Fibroblast of villous mesenchyme (primary cell): ENCODE measurements at regions not wholly inside any gene's neighbourhood (a gene's known extent, or its start where the extent isn't known, plus 50 kb on each side); places are given as distances from the start of the nearest gene placed in this dataset.

Experiments
- DNase-seq: peaks from one replicate; pipeline ENCODE4 v3.0.0-alpha.2; 2010; ENCODE audit warnings: low read depth
- H3K4me3 ChIP-seq: 2 replicates; pipeline ENCODE4 v1.5.1; 2011; ENCODE audit warnings: low read depth, mild to moderate bottlenecking, low read length
- CTCF ChIP-seq: IDR thresholded peaks from 2 replicates; pipeline ENCODE4 v1.5.1; 2012; ENCODE audit warnings: low read depth, mild to moderate bottlenecking, low read length; ENCODE audit not compliant: insufficient read depth

DNA sequence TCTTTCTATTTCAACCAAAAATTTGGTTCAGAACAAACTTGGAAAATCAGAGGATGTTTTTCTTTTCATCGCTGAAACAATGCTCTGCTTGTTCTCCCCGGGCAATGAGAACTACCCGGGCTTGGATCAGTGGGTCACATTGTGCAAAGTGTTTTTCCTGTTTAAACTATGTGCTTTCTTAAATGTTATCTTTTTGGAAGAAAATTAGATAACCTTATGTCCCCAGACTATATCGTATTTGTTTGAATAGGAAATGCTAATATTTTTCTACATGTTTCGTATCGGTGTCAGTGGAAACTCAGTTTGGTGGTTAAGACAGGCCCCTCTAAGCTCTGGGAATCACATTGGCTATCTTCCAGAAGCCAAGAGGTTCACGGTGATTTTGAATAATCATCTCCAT lies 319.5 kb upstream of the NFE2L3 start:
- DNase-seq, result no peak
- no peak for TF ChIP-seq CTCF
- no peak overlapping the region for H3K4me3 ChIP-seq

DNA sequence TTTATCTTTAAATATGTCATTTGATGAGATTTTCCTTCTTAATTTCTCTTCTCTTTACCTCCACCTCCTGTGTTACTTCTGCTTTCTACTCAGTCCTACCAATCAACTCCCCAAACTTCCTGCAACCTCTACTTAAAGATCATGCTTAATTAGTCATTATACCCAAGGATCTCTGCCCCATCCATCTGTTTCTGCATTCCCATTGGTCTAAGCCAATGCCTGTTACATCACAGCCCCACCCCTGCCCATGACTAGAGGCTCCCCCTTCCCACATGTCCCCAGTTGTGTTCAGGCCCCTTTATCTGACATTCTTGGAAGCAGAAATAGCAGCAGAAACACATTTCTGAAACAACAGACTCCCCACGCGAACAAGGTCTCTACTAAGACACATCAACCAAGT lies 319.1 kb upstream of the NFE2L3 start:
- H3K4me3 ChIP-seq, result no peak overlapping the region
- TF ChIP-seq CTCF, result no peak
- DNase-seq, result no peak

GRCh38 chr7:25834050-25834449 lies 317.9 kb upstream of the NFE2L3 start:
- no peak overlapping the region for H3K4me3 ChIP-seq
- DNase-seq, result no peak
- no peak for TF ChIP-seq CTCF

- TF ChIP-seq CTCF, result no peak
- DNase-seq, result no peak
- no peak overlapping the region for H3K4me3 ChIP-seq
Measured at GRCh38 chr7:25835197-25835596, 316.8 kb upstream of the NFE2L3 start.

DNA sequence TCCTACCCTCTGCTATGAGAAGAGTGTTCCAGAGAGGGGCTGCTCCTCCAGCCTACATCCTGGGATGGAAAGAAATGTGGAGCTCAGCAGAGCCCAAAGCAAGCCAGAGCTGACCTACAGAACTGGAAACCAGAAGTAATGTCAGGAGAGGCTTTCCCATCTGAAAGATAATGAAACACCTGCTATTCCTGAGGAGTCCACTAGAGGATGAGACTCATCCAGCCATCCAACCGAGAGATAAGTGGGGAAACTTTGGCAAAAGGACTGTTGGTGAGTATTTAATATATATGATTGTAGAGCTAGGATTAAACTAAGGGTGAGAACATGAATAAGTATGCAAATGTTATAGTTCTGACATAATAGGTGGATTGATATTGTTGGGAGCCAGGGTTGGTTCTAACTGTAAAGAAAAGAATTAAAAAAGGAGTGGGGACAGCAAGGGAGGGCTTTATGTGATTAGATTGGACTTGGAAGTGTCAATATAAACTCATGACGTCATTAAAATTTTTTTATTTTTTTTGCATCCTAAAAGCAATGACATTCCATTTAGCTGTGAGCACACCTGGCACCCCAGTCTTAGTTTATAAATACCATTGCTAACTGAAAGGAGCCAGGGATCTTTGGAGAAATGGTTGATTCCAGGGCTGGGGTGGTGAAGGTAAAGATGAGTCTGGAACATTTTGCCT lies 312.8 kb upstream of the NFE2L3 start:
- no peak overlapping the region for H3K4me3 ChIP-seq
- TF ChIP-seq CTCF, result peak; percentile 52
- no peak for DNase-seq

GRCh38 chr7:25840209-25840792 lies 311.7 kb upstream of the NFE2L3 start:
- no peak overlapping the region for H3K4me3 ChIP-seq
- TF ChIP-seq CTCF, result no peak
- DNase-seq, result peak; percentile 54

DNA sequence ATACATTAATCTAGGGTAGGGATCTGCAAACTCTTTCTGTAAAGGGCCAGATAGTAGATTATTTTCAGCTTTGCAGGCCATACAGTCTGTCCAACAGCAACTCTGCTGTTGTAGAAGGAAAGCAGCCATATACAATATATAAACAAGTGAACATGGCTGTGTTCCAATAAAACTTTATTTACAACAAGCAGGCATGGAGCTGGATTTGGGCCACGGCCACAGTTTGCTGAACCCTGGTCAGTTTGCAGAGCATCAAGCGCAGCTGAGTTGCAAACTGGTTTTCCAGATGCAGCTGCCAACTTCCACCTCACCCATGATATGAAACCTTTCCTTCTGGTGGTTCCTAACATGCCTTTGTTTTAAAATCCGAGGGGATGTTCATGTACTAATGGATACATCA lies 310.4 kb upstream of the NFE2L3 start:
- DNase-seq, result no peak
- H3K4me3 ChIP-seq, result no peak overlapping the region
- no peak for TF ChIP-seq CTCF
